OCI-LY1 (cell line): ENCODE measurements at regions not wholly inside any gene's neighbourhood (a gene's known extent, or its start where the extent isn't known, plus 50 kb on each side); places are given as distances from the start of the nearest gene placed in this dataset.

ENCODE experiments used
- H2AFZ ChIP-seq: fragments of 200-600 bp; sonication (generic), shearing (Covaris generic); 2 replicates; pipeline ENCODE4 v1.6.0; 2014; ENCODE audit warnings: antibody characterized with exemption, mild to moderate bottlenecking, low read length
- H3F3A ChIP-seq: fragments of 200-600 bp; sonication (generic), shearing (Covaris generic); 2 replicates; pipeline ENCODE4 v1.6.0; 2014; ENCODE audit warnings: mild to moderate bottlenecking, antibody characterized with exemption, low read length, moderate library complexity; ENCODE audit not compliant: insufficient read depth
- H3K27ac ChIP-seq: fragments of 200-600 bp; sonication (generic); 2 replicates; pipeline ENCODE4 v1.5.1; 2014; ENCODE audit warnings: low read length, mixed run types, mild to moderate bottlenecking, low read depth; ENCODE audit not compliant: poor library complexity, severe bottlenecking
- H3K27me3 ChIP-seq: fragments of 200-600 bp; sonication (generic); 2 replicates; pipeline ENCODE4 v1.6.0; 2014; ENCODE audit warnings: antibody characterized with exemption, mild to moderate bottlenecking, low read length, moderate library complexity; ENCODE audit not compliant: insufficient read depth
- H3K36me3 ChIP-seq: fragments of 200-600 bp; sonication (generic); 2 replicates; pipeline ENCODE4 v1.6.1; 2014; ENCODE audit warnings: mild to moderate bottlenecking, antibody characterized with exemption, low read length, moderate library complexity, mixed read lengths; ENCODE audit not compliant: insufficient read depth
- H3K4me1 ChIP-seq: fragments of 200-600 bp; sonication (generic); 2 replicates; pipeline ENCODE4 v1.5.1; 2014; ENCODE audit warnings: mild to moderate bottlenecking, low read length, moderate library complexity; ENCODE audit not compliant: insufficient read depth, severe bottlenecking
- H3K4me2 ChIP-seq: fragments of 200-600 bp; sonication (generic), shearing (Covaris generic); 2 replicates; pipeline ENCODE4 v1.6.1; 2014; ENCODE audit warnings: low read length
- H3K4me3 ChIP-seq: fragments of 200-600 bp; sonication (generic); 2 replicates; pipeline ENCODE4 v1.5.1; 2014; ENCODE audit warnings: low read length, low read depth, mild to moderate bottlenecking, mixed read lengths; ENCODE audit not compliant: poor library complexity, severe bottlenecking
- H3K79me2 ChIP-seq: fragments of 200-600 bp; shearing (Covaris generic); 2 replicates; pipeline ENCODE4 v1.6.1; 2016; ENCODE audit warnings: mixed run types, low read length, mixed read lengths; ENCODE audit not compliant: insufficient read depth
- H3K9ac ChIP-seq: fragments of 200-600 bp; sonication (generic), shearing (Covaris generic); 2 replicates; pipeline ENCODE4 v1.6.1; 2014; ENCODE audit warnings: mild to moderate bottlenecking, low read length, mixed read lengths
- H3K9me2 ChIP-seq: fragments of 200-600 bp; sonication (generic), shearing (Covaris generic); 2 replicates; pipeline ENCODE4 v1.6.1; 2014; ENCODE audit warnings: low read depth, mild to moderate bottlenecking, low read length, mixed read lengths
- H3K9me3 ChIP-seq: fragments of 200-600 bp; shearing (Covaris generic); 2 replicates; pipeline ENCODE4 v1.6.1; 2014; ENCODE audit warnings: low read length, mixed read lengths
- H4K20me1 ChIP-seq: fragments of 200-600 bp; sonication (generic), shearing (Covaris generic); 2 replicates; pipeline ENCODE4 v1.6.0; 2016; ENCODE audit warnings: mild to moderate bottlenecking, low read length; ENCODE audit not compliant: insufficient read depth
- EZH2 ChIP-seq: fragments of 200-600 bp; sonication (generic), shearing (Covaris generic); IDR thresholded peaks from 2 replicates; pipeline ENCODE4 v1.8.0; 2017; ENCODE audit warnings: borderline replicate concordance, mixed run types, mild to moderate bottlenecking, antibody characterized with exemption, low read length, moderate library complexity, mixed read lengths
- TF ChIP-seq, protein P1 (sequence below): fragments of 200-600 bp; sonication (generic), shearing (Covaris generic); IDR thresholded peaks from 2 replicates; pipeline ENCODE4 v1.5.1; 2017; ENCODE audit warnings: mild to moderate bottlenecking, antibody characterized with exemption, low read length, moderate library complexity, mixed read lengths

DNA sequence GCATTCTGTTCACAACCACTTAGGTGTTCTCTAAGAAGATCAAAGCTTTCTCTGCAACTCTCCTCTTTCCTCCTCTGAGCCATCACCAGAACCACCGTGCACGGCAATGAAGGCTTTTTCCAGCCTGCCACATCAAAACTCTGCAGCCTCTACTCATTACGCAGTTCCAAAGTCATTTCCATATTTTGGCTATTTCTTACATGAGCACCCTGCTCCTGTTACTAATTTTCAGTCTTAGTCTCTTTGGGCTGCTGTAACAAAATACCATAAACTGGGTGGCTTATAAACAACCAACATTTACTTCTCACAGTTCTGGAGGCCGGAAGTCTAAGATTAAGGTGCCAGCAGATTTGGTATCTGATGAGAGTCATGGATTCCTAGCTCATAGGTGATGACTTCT is 70.4 kb upstream of the THBS2 start:
- H3K4me3 ChIP-seq = no peak overlapping the region
- no peaks in the 10 kb centered on the region for H3K9me3 ChIP-seq
- no peak overlapping the region for H3K4me2 ChIP-seq
- H2AFZ ChIP-seq = no peak overlapping the region
- no peaks in the 10 kb centered on the region for H3K36me3 ChIP-seq
- no peaks in the 10 kb centered on the region for H4K20me1 ChIP-seq
- no peak overlapping the region for H3K27ac ChIP-seq
- no peak overlapping the region for H3K9ac ChIP-seq
- no peaks in the 10 kb centered on the region for H3K4me1 ChIP-seq
- no peaks in the 10 kb centered on the region for H3K27me3 ChIP-seq
- H3F3A ChIP-seq = no peaks in the 10 kb centered on the region
- no peaks in the 10 kb centered on the region for H3K79me2 ChIP-seq
- no peaks in the 10 kb centered on the region for H3K9me2 ChIP-seq
- no peak for TF ChIP-seq EZH2
- TF ChIP-seq, protein P1, sequence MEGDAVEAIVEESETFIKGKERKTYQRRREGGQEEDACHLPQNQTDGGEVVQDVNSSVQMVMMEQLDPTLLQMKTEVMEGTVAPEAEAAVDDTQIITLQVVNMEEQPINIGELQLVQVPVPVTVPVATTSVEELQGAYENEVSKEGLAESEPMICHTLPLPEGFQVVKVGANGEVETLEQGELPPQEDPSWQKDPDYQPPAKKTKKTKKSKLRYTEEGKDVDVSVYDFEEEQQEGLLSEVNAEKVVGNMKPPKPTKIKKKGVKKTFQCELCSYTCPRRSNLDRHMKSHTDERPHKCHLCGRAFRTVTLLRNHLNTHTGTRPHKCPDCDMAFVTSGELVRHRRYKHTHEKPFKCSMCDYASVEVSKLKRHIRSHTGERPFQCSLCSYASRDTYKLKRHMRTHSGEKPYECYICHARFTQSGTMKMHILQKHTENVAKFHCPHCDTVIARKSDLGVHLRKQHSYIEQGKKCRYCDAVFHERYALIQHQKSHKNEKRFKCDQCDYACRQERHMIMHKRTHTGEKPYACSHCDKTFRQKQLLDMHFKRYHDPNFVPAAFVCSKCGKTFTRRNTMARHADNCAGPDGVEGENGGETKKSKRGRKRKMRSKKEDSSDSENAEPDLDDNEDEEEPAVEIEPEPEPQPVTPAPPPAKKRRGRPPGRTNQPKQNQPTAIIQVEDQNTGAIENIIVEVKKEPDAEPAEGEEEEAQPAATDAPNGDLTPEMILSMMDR = no peak

- H2AFZ ChIP-seq = no peak overlapping the region
- no peak for TF ChIP-seq EZH2
- TF ChIP-seq, protein P1 = no peak
- H4K20me1 ChIP-seq = no peaks in the 10 kb centered on the region
- no peaks in the 10 kb centered on the region for H3K36me3 ChIP-seq
- H3K79me2 ChIP-seq = no peaks in the 10 kb centered on the region
- no peaks in the 10 kb centered on the region for H3K4me1 ChIP-seq
- no peaks in the 10 kb centered on the region for H3F3A ChIP-seq
- no peak overlapping the region for H3K9ac ChIP-seq
- no peak overlapping the region for H3K27ac ChIP-seq
- no peaks in the 10 kb centered on the region for H3K9me2 ChIP-seq
- H3K9me3 ChIP-seq = no peaks in the 10 kb centered on the region
- H3K27me3 ChIP-seq = no peaks in the 10 kb centered on the region
- no peak overlapping the region for H3K4me2 ChIP-seq
- H3K4me3 ChIP-seq = no peak overlapping the region
Observed at GRCh38 chr6:169323221-169323620, 69.6 kb upstream of the THBS2 start.

DNA sequence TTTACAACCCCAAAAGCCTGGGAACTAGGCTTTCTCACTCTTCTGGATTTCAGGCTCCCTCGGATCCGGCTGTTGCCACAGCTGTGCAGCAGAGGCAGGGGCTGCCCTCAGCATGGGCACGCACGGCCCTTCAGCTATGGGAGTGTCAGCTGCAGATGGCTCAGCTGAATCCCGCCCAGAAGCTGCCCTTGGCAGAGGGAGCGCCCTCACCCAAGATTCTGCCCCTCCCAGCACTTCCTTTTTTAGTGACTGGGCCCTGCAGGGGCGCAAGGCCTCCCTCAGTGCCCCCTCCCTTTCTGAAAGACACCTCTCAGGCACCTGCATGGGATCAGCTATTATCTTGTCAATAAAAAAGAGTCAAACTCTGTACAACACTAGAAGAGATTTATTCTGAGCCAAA is 67.9 kb upstream of the THBS2 start:
- TF ChIP-seq, protein P1 = no peak
- TF ChIP-seq EZH2 = no peak
- no peaks in the 10 kb centered on the region for H3K79me2 ChIP-seq
- no peak overlapping the region for H3K4me3 ChIP-seq
- H3K27me3 ChIP-seq = no peaks in the 10 kb centered on the region
- no peak overlapping the region for H3K9ac ChIP-seq
- no peaks in the 10 kb centered on the region for H3K9me3 ChIP-seq
- H3K9me2 ChIP-seq = no peaks in the 10 kb centered on the region
- H3K27ac ChIP-seq = no peak overlapping the region
- H3K4me1 ChIP-seq = no peaks in the 10 kb centered on the region
- H4K20me1 ChIP-seq = no peaks in the 10 kb centered on the region
- H3K4me2 ChIP-seq = no peak overlapping the region
- no peak overlapping the region for H2AFZ ChIP-seq
- H3F3A ChIP-seq = no peaks in the 10 kb centered on the region
- H3K36me3 ChIP-seq = no peaks in the 10 kb centered on the region
